Activated CD8-positive, alpha-beta T cell treated with anti-CD3 and anti-CD28 coated beads for 36 hours (primary cell): ENCODE measurements at regions not wholly inside any gene's neighbourhood (a gene's known extent, or its start where the extent isn't known, plus 50 kb on each side); places are given as distances from the start of the nearest gene placed in this dataset.

ENCODE experiments used
- ATAC-seq: fragments of 200-7000 bp; cut with Tn5 transposase; one replicate; pipeline ENCODE4 v1.10.0; 2021; ENCODE audit warnings: mild to moderate bottlenecking, moderate library complexity
- CTCF ChIA-PET: fragments of 350-600 bp; sonication (Branson Sonifier 250); formaldehyde crosslinking; loops from one replicate; lab custom pipeline; 2021; ENCODE audit warnings: antibody characterized with exemption; lab: Charles Lee
- POLR2A ChIA-PET: fragments of 350-600 bp; sonication (Branson Sonifier 250); formaldehyde crosslinking; loops from one replicate; lab custom pipeline; 2021; ENCODE audit warnings: antibody characterized with exemption; lab: Charles Lee
- DNase-seq: peaks from one replicate; pipeline ENCODE4 v3.0.0-alpha.2; 2020
- H3K27ac Mint-ChIP-seq: one replicate; pipeline ENCODE4 v1.8.0; 2021; ENCODE audit warnings: mild to moderate bottlenecking, mixed read lengths
- H3K27me3 Mint-ChIP-seq: one replicate; pipeline ENCODE4 v1.8.0; 2021; ENCODE audit warnings: mixed read lengths
- H3K36me3 Mint-ChIP-seq: one replicate; pipeline ENCODE4 v1.8.0; 2021; ENCODE audit warnings: low read depth, mixed read lengths
- H3K4me1 Mint-ChIP-seq: one replicate; pipeline ENCODE4 v1.8.0; 2021; ENCODE audit warnings: low read depth, mixed read lengths
- H3K4me3 Mint-ChIP-seq: one replicate; pipeline ENCODE4 v1.8.0; 2021; ENCODE audit warnings: mild to moderate bottlenecking, moderate library complexity, mixed read lengths
- H3K9me3 Mint-ChIP-seq: one replicate; pipeline ENCODE4 v1.8.0; 2021; ENCODE audit warnings: mixed read lengths
- CTCF ChIP-seq: fragments of 200-600 bp; IDR thresholded peaks from one replicate; pipeline ENCODE4 v1.8.0; 2022; ENCODE audit warnings: antibody characterized with exemption, mild to moderate bottlenecking
- intact Hi-C: fragments of 100-400 bp; cut with micrococcal nuclease; formaldehyde crosslinking; loops from one replicate; pipeline ENCODE4 v1.10.0; 2022

GRCh38 chr4:35723973-35724372 is 520.3 kb downstream of the ARAP2 start:
- Mint-ChIP-seq H3K4me1 (no peaks in the 10 kb centered on the region), H3K4me3 (no peak overlapping the region), H3K9me3 (no peaks in the 10 kb centered on the region), H3K27ac (no peak overlapping the region), H3K27me3 (no peaks in the 10 kb centered on the region), H3K36me3 (no peaks in the 10 kb centered on the region)
- ChIA-PET POLR2A (no interaction called here), CTCF (interaction anchor here (1.6 kb wide), 1 partner anchor 211 kb away, joined by 3 read pairs; no protein-coding TSS in a partner anchor)
- DNase-seq (no peak), ATAC-seq (no peak)
- intact Hi-C loops, result no loop called here
- TF ChIP-seq CTCF, result no peak

- CTCF ChIA-PET, result interaction anchor here (0.9 to 1.6 kb wide), 3 partner anchors 14 to 464 kb away, joined by 3 to 4 read pairs (median 3); no protein-coding TSS in a partner anchor
Measured at GRCh38 chr4:35725131-35725530, 519.2 kb downstream of the ARAP2 start.

GRCh38 chr4:35730414-35730813 is 513.9 kb downstream of the ARAP2 start:
- H3K4me1 Mint-ChIP-seq, result no peaks in the 10 kb centered on the region
- no peak overlapping the region for H3K27ac Mint-ChIP-seq
- ChIA-PET POLR2A (no interaction called here), CTCF (no interaction called here)
- H3K4me3 Mint-ChIP-seq, result no peak overlapping the region
- intact Hi-C loops, result no loop called here
- ATAC-seq (no peak), DNase-seq (no peak)
- H3K36me3 Mint-ChIP-seq, result no peaks in the 10 kb centered on the region
- no peaks in the 10 kb centered on the region for H3K27me3 Mint-ChIP-seq
- H3K9me3 Mint-ChIP-seq, result no peaks in the 10 kb centered on the region
- no peak for TF ChIP-seq CTCF

More at GRCh38 chr4:35725131-35725530, 519.2 kb downstream of the ARAP2 start:
- POLR2A ChIA-PET, result no interaction called here
- no peak overlapping the region for H3K4me3 Mint-ChIP-seq
- H3K9me3 Mint-ChIP-seq, result no peaks in the 10 kb centered on the region
- TF ChIP-seq CTCF, result no peak
- intact Hi-C loops, result no loop called here
- no peaks in the 10 kb centered on the region for H3K27me3 Mint-ChIP-seq
- H3K27ac Mint-ChIP-seq, result no peak overlapping the region
- no peak for ATAC-seq
- no peaks in the 10 kb centered on the region for H3K4me1 Mint-ChIP-seq
- DNase-seq, result no peak
- H3K36me3 Mint-ChIP-seq, result no peaks in the 10 kb centered on the region

GRCh38 chr4:35734381-35735098 is 509.8 kb downstream of the ARAP2 start:
- intact Hi-C loops, result no loop called here
- no peaks in the 10 kb centered on the region for H3K9me3 Mint-ChIP-seq
- no peaks in the 10 kb centered on the region for H3K36me3 Mint-ChIP-seq
- ATAC-seq (no peak), DNase-seq (no peak)
- POLR2A ChIA-PET, result no interaction called here
- no peak for TF ChIP-seq CTCF
- CTCF ChIA-PET, result no interaction called here
- H3K4me1 Mint-ChIP-seq, result no peaks in the 10 kb centered on the region
- H3K27me3 Mint-ChIP-seq, result no peaks in the 10 kb centered on the region
- H3K27ac Mint-ChIP-seq, result no peak overlapping the region
- no peak overlapping the region for H3K4me3 Mint-ChIP-seq

GRCh38 chr4:35739308-35739707 is 505.0 kb downstream of the ARAP2 start:
- TF ChIP-seq CTCF, result no peak
- ChIA-PET CTCF (no interaction called here), POLR2A (no interaction called here)
- Mint-ChIP-seq H3K4me1 (no peaks in the 10 kb centered on the region), H3K27me3 (no peaks in the 10 kb centered on the region), H3K4me3 (no peak overlapping the region), H3K36me3 (no peaks in the 10 kb centered on the region), H3K9me3 (peaks cover 4% of the 10 kb centered on the region), H3K27ac (no peak overlapping the region)
- intact Hi-C loops, result no loop called here
- no peak for DNase-seq
- ATAC-seq, result no peak
